Thymus (tissue), 11 donors: ENCODE measurements at regions not wholly inside any gene's neighbourhood (a gene's known extent, or its start where the extent isn't known, plus 50 kb on each side); places are given as distances from the start of the nearest gene placed in this dataset.
A peak's percentile ranks its signal among the peaks of the same experiment; 100 is the strongest.

ENCODE experiments used
- DNase-seq, 9 donors: peaks; one replicate each; pipeline ENCODE4 v3.0.0-alpha.2; 2013; ENCODE audit warnings: low spot score in 9 of 9, low read depth in 6 of 9, missing footprints in 1 of 9
- H3K27ac ChIP-seq, 2 donors: one replicate each; pipeline ENCODE4 v1.5.1; 2013; ENCODE audit warnings: control low read depth in 1 of 2, low read depth in 1 of 2, low read length in 1 of 2, mild to moderate bottlenecking in 1 of 2, moderate library complexity in 1 of 2
- H3K27me3 ChIP-seq, 2 donors: one replicate each; pipeline ENCODE4 v1.5.1; 2013; ENCODE audit warnings: low read length in 1 of 2; ENCODE audit not compliant: control insufficient read depth in 2 of 2, insufficient read depth in 1 of 2
- H3K36me3 ChIP-seq, 2 donors: one replicate each; pipeline ENCODE4 v1.5.1; 2013; ENCODE audit warnings: low read length in 1 of 2, mild to moderate bottlenecking in 1 of 2, moderate library complexity in 1 of 2; ENCODE audit not compliant: control insufficient read depth in 2 of 2, insufficient read depth in 2 of 2
- H3K4me1 ChIP-seq, 2 donors: one replicate each; pipeline ENCODE4 v1.5.1; 2013; ENCODE audit warnings: low read length in 2 of 2; ENCODE audit not compliant: control insufficient read depth in 2 of 2, insufficient read depth in 2 of 2
- H3K4me3 ChIP-seq, 2 donors: one replicate each; pipeline ENCODE4 v1.5.1; 2013; ENCODE audit warnings: low read length in 2 of 2, control low read depth in 1 of 2, mild to moderate bottlenecking in 1 of 2
- H3K9me3 ChIP-seq, 2 donors: one replicate each; pipeline ENCODE4 v1.5.1; 2013; ENCODE audit warnings: low read length in 1 of 2, mild to moderate bottlenecking in 1 of 2; ENCODE audit not compliant: control insufficient read depth in 2 of 2, insufficient read depth in 1 of 2
- WGBS: extraction: QIAGEN DNeasy Blood & Tissue Kit; methylation state at CpG from one replicate; pipeline ENCODE4 v1.1.7; 2013; 5-methylcytosine and 5-hydroxymethylcytosine counted together
- donor health status: healthy.

- Histone ChIP-seq H3K27me3 (no peaks in the 10 kb centered on the region), H3K4me1 (peaks cover 0 to 8% of the 10 kb centered on the region in 2 donors), H3K36me3 (no peaks in the 10 kb centered on the region), H3K4me3 (no peak overlapping the region), H3K9me3 (no peaks in the 10 kb centered on the region), H3K27ac (peak overlapping the region in 1 of 2 donors; percentile 67)
- peak in 3 of 9 donors; percentile 3 to 29 (median 4) for DNase-seq
- WGBS = 91% methylated on average over 10 of the region's 10 CpGs
Measured at GRCh38 chr7:26490640-26491624, 199.3 kb downstream of the SNX10 start.

GRCh38 chr7:26492816-26493215, 201.2 kb downstream of the SNX10 start:
- Histone ChIP-seq H3K27ac (no peak overlapping the region), H3K9me3 (no peaks in the 10 kb centered on the region), H3K27me3 (no peaks in the 10 kb centered on the region), H3K4me1 (peaks cover 0 to 8% of the 10 kb centered on the region in 2 donors), H3K4me3 (no peak overlapping the region), H3K36me3 (no peaks in the 10 kb centered on the region)
- 91% methylated on average over 4 of the region's 4 CpGs for WGBS
- no peak for DNase-seq

DNA sequence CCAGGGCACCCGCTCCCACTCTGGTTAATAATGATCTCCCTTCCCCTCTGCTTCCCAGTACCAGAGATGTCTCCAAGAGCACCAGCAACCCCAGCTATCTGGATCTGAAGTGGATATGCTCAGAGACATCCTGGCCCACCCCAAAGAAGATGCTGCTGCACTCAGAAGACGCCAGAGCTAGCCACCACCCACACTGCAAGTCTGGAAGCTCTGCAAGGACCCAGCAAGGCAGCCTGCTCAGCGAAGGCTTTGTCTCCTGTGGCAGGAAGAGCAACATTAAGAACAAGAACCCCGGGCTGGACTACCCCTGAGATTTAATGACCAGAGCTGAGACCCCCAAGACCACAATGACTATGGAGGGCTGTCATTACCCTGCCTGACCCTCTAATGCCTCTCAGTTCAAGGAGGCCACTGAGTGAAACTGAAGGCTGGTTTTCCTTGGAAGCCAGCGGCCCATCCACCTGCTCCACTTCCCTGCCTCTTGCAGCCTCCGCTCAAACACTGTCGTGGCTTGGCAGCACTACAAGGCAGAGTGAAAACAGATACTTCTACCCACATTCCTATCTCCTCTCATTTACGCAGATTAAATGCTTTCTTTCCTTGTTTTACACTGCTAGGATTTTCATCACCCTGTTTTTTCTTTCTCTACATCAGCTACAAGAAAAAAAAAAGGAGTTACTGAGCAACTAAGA, 202.2 kb downstream of the SNX10 start:
- no peak for DNase-seq
- H3K4me1 ChIP-seq = peaks cover 0 to 8% of the 10 kb centered on the region in 2 donors
- H3K27ac ChIP-seq = no peak overlapping the region
- H3K9me3 ChIP-seq = no peaks in the 10 kb centered on the region
- no peaks in the 10 kb centered on the region for H3K27me3 ChIP-seq
- WGBS = 89% methylated on average over 8 of the region's 8 CpGs
- H3K36me3 ChIP-seq = no peaks in the 10 kb centered on the region
- H3K4me3 ChIP-seq = no peak overlapping the region

GRCh38 chr7:26495569-26495968, 203.9 kb downstream of the SNX10 start:
- Histone ChIP-seq H3K36me3 (no peaks in the 10 kb centered on the region), H3K9me3 (no peaks in the 10 kb centered on the region), H3K4me1 (peaks cover 0 to 4% of the 10 kb centered on the region in 2 donors), H3K27me3 (no peaks in the 10 kb centered on the region), H3K27ac (no peak overlapping the region), H3K4me3 (no peak overlapping the region)
- DNase-seq = no peak
- 99% methylated on average over 2 of the region's 2 CpGs for WGBS

DNA sequence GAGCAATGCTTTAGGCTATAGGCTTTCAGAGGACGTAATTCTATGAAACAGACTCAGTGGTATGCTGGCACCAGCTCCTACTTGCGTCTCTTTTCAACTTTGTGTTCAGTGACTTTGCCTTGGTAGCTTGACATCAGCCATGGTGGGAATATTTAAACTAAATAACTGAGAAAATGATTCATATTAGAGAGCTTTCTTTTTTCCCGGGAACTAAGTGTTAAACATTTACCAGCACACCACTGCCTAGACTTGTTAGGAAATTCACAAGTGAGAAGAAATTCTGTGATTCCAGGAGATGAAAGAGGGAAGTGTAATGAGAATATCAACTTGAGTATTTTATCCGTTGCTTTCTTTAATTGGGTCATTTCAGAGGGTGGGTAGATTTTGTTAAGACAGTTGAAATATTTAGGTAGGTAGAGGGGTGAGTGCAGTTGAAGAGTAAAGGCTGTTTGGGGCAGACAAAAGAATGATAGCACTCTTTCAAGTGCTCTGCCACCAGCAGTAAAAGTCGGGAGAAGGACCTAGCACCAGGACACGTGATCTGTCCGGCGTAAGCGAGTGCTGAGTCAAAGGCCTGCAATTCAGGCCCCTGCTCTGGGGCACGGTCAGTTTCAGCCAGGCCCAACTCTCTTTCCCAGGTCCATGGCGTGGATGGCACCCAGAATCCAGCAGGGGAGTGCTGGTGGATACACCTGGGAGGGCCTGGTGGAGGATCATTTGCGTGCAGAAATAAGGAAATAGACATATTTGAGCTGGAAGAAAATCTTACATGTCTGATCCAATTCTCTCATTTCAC, 206.3 kb downstream of the SNX10 start:
- H3K4me1 ChIP-seq = no peaks in the 10 kb centered on the region
- H3K9me3 ChIP-seq = no peaks in the 10 kb centered on the region
- no peaks in the 10 kb centered on the region for H3K36me3 ChIP-seq
- no peak overlapping the region for H3K4me3 ChIP-seq
- H3K27me3 ChIP-seq = no peaks in the 10 kb centered on the region
- H3K27ac ChIP-seq = no peak overlapping the region
- 93% methylated on average over 12 of the region's 12 CpGs for WGBS
- DNase-seq = no peak

GRCh38 chr7:26499315-26499897, 207.7 kb downstream of the SNX10 start:
- Histone ChIP-seq H3K27me3 (no peaks in the 10 kb centered on the region), H3K27ac (no peak overlapping the region)

DNA sequence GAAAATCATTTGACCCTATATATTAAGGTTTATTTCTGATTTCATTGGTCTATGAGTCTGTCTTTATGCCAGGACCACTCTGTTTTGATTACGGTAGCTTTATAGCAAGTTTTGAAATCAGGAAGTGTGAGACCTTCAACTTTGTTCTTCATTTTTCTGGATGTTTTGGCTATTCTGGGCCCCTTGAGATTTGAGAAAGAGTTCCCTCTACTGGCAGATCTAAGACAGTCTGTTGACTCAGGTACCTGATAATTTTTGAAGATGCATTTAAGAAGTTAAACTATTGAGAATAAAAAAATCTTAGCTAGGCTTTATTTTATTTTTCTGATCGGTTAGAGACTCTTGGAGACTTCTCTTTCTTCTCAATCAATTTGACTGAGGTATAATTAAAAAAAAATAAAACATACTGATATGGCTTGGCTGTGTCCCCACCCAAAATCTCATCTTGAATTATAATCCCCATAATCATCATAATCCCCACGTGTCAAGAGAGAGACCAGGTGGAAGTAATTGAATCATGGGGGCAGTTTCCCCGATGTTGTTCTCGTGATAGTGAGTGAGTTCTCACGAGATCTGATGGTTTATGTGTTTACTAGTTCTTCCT, 209.2 kb downstream of the SNX10 start:
- WGBS = 90% methylated on average over 6 of the region's 6 CpGs
- DNase-seq = peak in 7 of 9 donors; percentile 11 to 63 (median 18)
- H3K27me3 ChIP-seq = no peaks in the 10 kb centered on the region
- H3K4me1 ChIP-seq = no peaks in the 10 kb centered on the region
- no peak overlapping the region for H3K27ac ChIP-seq
- no peaks in the 10 kb centered on the region for H3K9me3 ChIP-seq
- H3K4me3 ChIP-seq = no peak overlapping the region
- H3K36me3 ChIP-seq = no peaks in the 10 kb centered on the region

More at GRCh38 chr7:26499315-26499897, 207.7 kb downstream of the SNX10 start:
- Histone ChIP-seq H3K4me1 (no peaks in the 10 kb centered on the region), H3K36me3 (no peaks in the 10 kb centered on the region), H3K9me3 (no peaks in the 10 kb centered on the region), H3K4me3 (no peak overlapping the region)
- 100% methylated on average over 3 of the region's 3 CpGs for WGBS
- DNase-seq = no peak

GRCh38 chr7:26504411-26505120, 212.9 kb downstream of the SNX10 start:
- H3K4me1 ChIP-seq = no peaks in the 10 kb centered on the region
- no peaks in the 10 kb centered on the region for H3K27me3 ChIP-seq
- H3K36me3 ChIP-seq = no peaks in the 10 kb centered on the region
- DNase-seq = no peak
- H3K4me3 ChIP-seq = no peak overlapping the region
- WGBS = 69% methylated on average over 6 of the region's 6 CpGs
- no peaks in the 10 kb centered on the region for H3K9me3 ChIP-seq
- no peak overlapping the region for H3K27ac ChIP-seq
